ENCODE measurements at regions not wholly inside any gene's neighbourhood (a gene's known extent, or its start where the extent isn't known, plus 50 kb on each side); places are given as distances from the start of the nearest gene placed in this dataset.

- H3K27ac ChIP-seq: no peak overlapping the region
- no peaks in the 10 kb centered on the region for H3K36me3 ChIP-seq (replicated peaks)
- no peaks in the 10 kb centered on the region for H3K27me3 ChIP-seq (replicated peaks)
- DNase-seq: no peak
- in situ Hi-C loops (cut with HindIII; ENCODE audit: low pct_ligation_motif_present, low sequenced_read_pairs): no loop called here
- no peak overlapping the region for H3K4me3 ChIP-seq (ENCODE audit: low read depth, low read length)
- no peak for TF ChIP-seq CTCF (IDR thresholded peaks at IDR 0.05; ENCODE audit: low read depth, low read length, missing control alignments)
Measured at GRCh38 chr12:73262788-73263381, 990.7 kb downstream of the TRHDE start.

- no peaks in the 10 kb centered on the region for H3K27me3 ChIP-seq (replicated peaks)
- no peak for DNase-seq
- H3K36me3 ChIP-seq (replicated peaks): no peaks in the 10 kb centered on the region
- H3K4me3 ChIP-seq (ENCODE audit: low read depth, low read length): no peak overlapping the region
- no peak overlapping the region for H3K27ac ChIP-seq
- in situ Hi-C loops (cut with HindIII; ENCODE audit: low pct_ligation_motif_present, low sequenced_read_pairs): no loop called here
- no peak for TF ChIP-seq CTCF (IDR thresholded peaks at IDR 0.05; ENCODE audit: low read depth, low read length, missing control alignments)
Measured at GRCh38 chr12:73266206-73266605, 994.0 kb downstream of the TRHDE start.

GRCh38 chr12:73274976-73275375 is 1002.8 kb downstream of the TRHDE start:
- no peak overlapping the region for H3K27ac ChIP-seq
- H3K4me3 ChIP-seq (ENCODE audit: low read depth, low read length): no peak overlapping the region
- no peaks in the 10 kb centered on the region for H3K27me3 ChIP-seq (replicated peaks)
- in situ Hi-C loops (cut with HindIII; ENCODE audit: low pct_ligation_motif_present, low sequenced_read_pairs): no loop called here
- DNase-seq: no peak
- H3K36me3 ChIP-seq (replicated peaks): no peaks in the 10 kb centered on the region
- TF ChIP-seq CTCF (IDR thresholded peaks at IDR 0.05; ENCODE audit: low read depth, low read length, missing control alignments): no peak

GRCh38 chr12:73277971-73278370 is 1005.8 kb downstream of the TRHDE start:
- in situ Hi-C loops (cut with HindIII; ENCODE audit: low pct_ligation_motif_present, low sequenced_read_pairs): no loop called here
- H3K36me3 ChIP-seq (replicated peaks): no peaks in the 10 kb centered on the region
- DNase-seq: no peak
- no peak for TF ChIP-seq CTCF (IDR thresholded peaks at IDR 0.05; ENCODE audit: low read depth, low read length, missing control alignments)
- no peak overlapping the region for H3K4me3 ChIP-seq (ENCODE audit: low read depth, low read length)
- no peak overlapping the region for H3K27ac ChIP-seq
- no peaks in the 10 kb centered on the region for H3K27me3 ChIP-seq (replicated peaks)

- Histone ChIP-seq H3K27ac (no peak overlapping the region), H3K4me3 (ENCODE audit: low read depth, low read length) (no peak overlapping the region), H3K36me3 (replicated peaks) (no peaks in the 10 kb centered on the region), H3K27me3 (replicated peaks) (no peaks in the 10 kb centered on the region)
- in situ Hi-C loops (cut with HindIII; ENCODE audit: low pct_ligation_motif_present, low sequenced_read_pairs): no loop called here
- DNase-seq: no peak
- TF ChIP-seq CTCF (IDR thresholded peaks at IDR 0.05; ENCODE audit: low read depth, low read length, missing control alignments): no peak
Measured at GRCh38 chr12:73301530-73301929, 1029.4 kb downstream of the TRHDE start.

GRCh38 chr12:73307260-73307659 is 1035.1 kb downstream of the TRHDE start:
- no peak for TF ChIP-seq CTCF (IDR thresholded peaks at IDR 0.05; ENCODE audit: low read depth, low read length, missing control alignments)
- no peak for DNase-seq
- in situ Hi-C loops (cut with HindIII; ENCODE audit: low pct_ligation_motif_present, low sequenced_read_pairs): no loop called here
- H3K4me3 ChIP-seq (ENCODE audit: low read depth, low read length): no peak overlapping the region
- no peaks in the 10 kb centered on the region for H3K27me3 ChIP-seq (replicated peaks)
- no peak overlapping the region for H3K27ac ChIP-seq
- H3K36me3 ChIP-seq (replicated peaks): no peaks in the 10 kb centered on the region

Data from brain microvascular endothelial cell (primary cell).